ENCODE measurements at regions not wholly inside any gene's neighbourhood (a gene's known extent, or its start where the extent isn't known, plus 50 kb on each side); places are given as distances from the start of the nearest gene placed in this dataset.

GRCh38 chr3:16719426-16719825 is 114.2 kb upstream of the DAZL start:
- CTCF ChIA-PET, result no interaction called here
- Histone ChIP-seq H4K20me1 (ENCODE audit: insufficient read depth, low read length) (no peaks in the 10 kb centered on the region), H3K14ac (replicated peaks; ENCODE audit: low read depth, low read length) (no peak overlapping the region), H2BK20ac (ENCODE audit: low read depth, low read length) (no peak overlapping the region), H3K27me3 (ENCODE audit: control insufficient read depth, insufficient read depth, low read length) (no peaks in the 10 kb centered on the region; the same call in 1 of the 2 replicates), H2AK9ac (replicated peaks; ENCODE audit: low read depth, low read length, poor library complexity) (no peak overlapping the region), H2AFZ (replicated peaks; ENCODE audit: low read length, poor library complexity) (no peak overlapping the region), H3K18ac (ENCODE audit: low read depth, low read length) (no peak overlapping the region), H2BK120ac (ENCODE audit: low read depth, low read length) (no peak overlapping the region), H3K4me2 (ENCODE audit: low read depth, low read length) (no peak overlapping the region), H3K4me3 (ENCODE audit: insufficient read depth, low read depth, low read length) (no peak overlapping the region), H3K36me3 (ENCODE audit: control insufficient read depth, insufficient read depth, low read length) (no peaks in the 10 kb centered on the region), H4K8ac (ENCODE audit: low read depth in 2 of 2, low read length in 2 of 2) (no peak overlapping the region), H2BK5ac (ENCODE audit: low read depth, low read length, poor library complexity, severe bottlenecking) (no peak overlapping the region), H4K91ac (ENCODE audit: insufficient read depth, low read depth, low read length) (no peak overlapping the region), H3K9me3 (ENCODE audit: control insufficient read depth, insufficient read depth, low read length) (no peaks in the 10 kb centered on the region), H2AK5ac (ENCODE audit: low read depth, low read length) (no peak overlapping the region), H3K4ac (ENCODE audit: low read depth, low read length) (no peak overlapping the region), H3K9ac (ENCODE audit: low read depth, low read length) (no peak overlapping the region), H3K56ac (ENCODE audit: extremely low read depth, insufficient read depth, low read length) (no peak overlapping the region), H2BK15ac (ENCODE audit: low read depth, low read length) (no peak overlapping the region), H3K9me1 (ENCODE audit: insufficient read depth, low read length) (no peaks in the 10 kb centered on the region), H3K27ac (ENCODE audit: insufficient read depth, low read length) (no peak overlapping the region), H3K23ac (ENCODE audit: low read depth, low read length) (no peak overlapping the region), H3K79me1 (ENCODE audit: low read depth in 1 of 2, low read length in 2 of 2) (no peaks in the 10 kb centered on the region), H3K4me1 (ENCODE audit: control insufficient read depth, insufficient read depth, low read length) (no peaks in the 10 kb centered on the region), H4K5ac (ENCODE audit: low read depth, low read length) (no peak overlapping the region)
- no peak for TF ChIP-seq MAFK (IDR thresholded peaks at IDR 0.05; ENCODE audit: low read depth, low read length)
- TF ChIP-seq CEBPB (IDR thresholded peaks at IDR 0.05; ENCODE audit: low read depth, low read length), result no peak
- TF ChIP-seq RCOR1 (IDR thresholded peaks at IDR 0.05; ENCODE audit: insufficient replicate concordance, low read length), result no peak
- no peak for TF ChIP-seq CTCF (conservative IDR thresholded peaks at IDR 0.05; ENCODE audit: low read depth, low read length)
- no peak for TF ChIP-seq FOS (IDR thresholded peaks at IDR 0.05; ENCODE audit: low read depth, low read length)
- TF ChIP-seq SMC3 (IDR thresholded peaks at IDR 0.05; ENCODE audit: low read depth, low read length), result no peak
- no peak for TF ChIP-seq RFX5 (IDR thresholded peaks at IDR 0.05; ENCODE audit: low read depth, low read length)
- no peak for TF ChIP-seq NFE2L2 (IDR thresholded peaks at IDR 0.05; ENCODE audit: low read depth, low read length)
- TF ChIP-seq POLR2A (IDR thresholded peaks at IDR 0.05; ENCODE audit: low read depth, low read length), result no peak
- TF ChIP-seq CHD1 (IDR thresholded peaks at IDR 0.05; ENCODE audit: low read depth, low read length), result no peak
- no peak for TF ChIP-seq RAD21 (IDR thresholded peaks at IDR 0.05; ENCODE audit: low read length)
- no peak for TF ChIP-seq USF2 (IDR thresholded peaks at IDR 0.05; ENCODE audit: low read depth, low read length)
- no peak for TF ChIP-seq MAZ (IDR thresholded peaks at IDR 0.05; ENCODE audit: borderline replicate concordance, low read depth, low read length)
- TF ChIP-seq ELK1 (IDR thresholded peaks at IDR 0.05; ENCODE audit: borderline replicate concordance, low read depth, low read length), result no peak
- no peak for TF ChIP-seq MXI1 (IDR thresholded peaks at IDR 0.05; ENCODE audit: borderline replicate concordance, low read depth, low read length)
- BruUV-seq (replicated peaks), result no TSS peak
- no CpG with 5 or more reads among the region's 3 CpGs for WGBS, 2 experiments (ENCODE audit: extremely low coverage in 2 of 2, insufficient read length in 1 of 2)
- in situ Hi-C loops (cut with MboI; ENCODE audit: low sequenced_read_pairs) (no loop called here), dilution Hi-C loops (cut with HindIII; ENCODE audit: low sequenced_read_pairs, unreplicated experiment) (no loop called here), intact Hi-C loops (cut with micrococcal nuclease) (no loop called here)
- ATAC-seq (ENCODE audit: low read depth) (no peak), DNase-seq (no peak)
- POLR2A ChIA-PET (ENCODE audit: unreplicated experiment), result no interaction called here

Measured in IMR-90 (cell line).